Activated effector memory CD4-positive, alpha-beta T cell treated with Interleukin-2 at 50 U/mL for 16 hours (primary cell): ENCODE measurements at regions not wholly inside any gene's neighbourhood (a gene's known extent, or its start where the extent isn't known, plus 50 kb on each side); places are given as distances from the start of the nearest gene placed in this dataset.

Experiments used
- DNase-seq: peaks from one replicate; pipeline ENCODE4 v3.0.0-alpha.2; 2020

- no peak for DNase-seq
Observed at GRCh38 chr20:24376311-24377099, 92.9 kb upstream of the SYNDIG1 start.

DNA sequence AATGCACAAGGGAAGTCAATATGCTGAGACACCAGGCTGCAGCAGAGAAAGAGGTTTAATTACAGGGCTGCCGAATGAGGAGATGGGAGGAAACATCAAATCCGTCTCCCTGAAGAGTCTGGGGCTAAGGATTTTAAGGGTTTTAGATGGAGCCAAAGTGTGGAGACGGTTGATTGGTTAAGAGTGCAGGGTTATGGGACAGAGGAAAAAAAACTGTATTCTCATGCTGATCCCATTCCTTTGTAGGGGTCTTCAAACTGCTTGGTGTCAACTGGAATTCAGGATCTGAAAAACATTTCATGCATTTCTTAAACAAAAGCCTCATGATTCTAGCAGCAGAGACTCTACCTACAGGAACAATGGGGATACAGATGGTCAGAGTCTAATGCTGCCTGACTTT, 96.1 kb upstream of the SYNDIG1 start:
- no peak for DNase-seq

GRCh38 chr20:24370911-24371695, 98.3 kb upstream of the SYNDIG1 start:
- DNase-seq = no peak

DNA sequence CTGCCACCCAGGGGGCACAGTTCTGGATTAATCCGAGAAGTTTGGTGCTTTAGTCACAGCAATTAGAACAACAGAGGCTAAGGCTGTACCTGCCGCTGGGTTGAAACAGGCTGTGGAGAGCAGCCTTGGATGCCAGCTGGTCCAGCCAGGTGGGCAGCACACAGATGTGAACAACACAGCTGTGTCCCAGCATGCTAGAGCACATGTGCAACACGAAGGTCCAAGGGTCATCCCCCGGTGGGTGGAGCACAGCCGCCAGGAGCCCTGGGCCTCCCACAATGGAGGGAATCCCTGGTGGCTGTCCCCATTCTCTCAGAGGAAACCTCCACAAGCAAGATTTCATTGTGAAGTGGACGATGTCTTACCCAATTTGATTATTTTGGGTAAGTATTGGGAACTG, 99.2 kb upstream of the SYNDIG1 start:
- DNase-seq = no peak

- DNase-seq = no peak
Observed at GRCh38 chr20:24368253-24368652, 101.2 kb upstream of the SYNDIG1 start.

GRCh38 chr20:24366336-24367004, 103.0 kb upstream of the SYNDIG1 start:
- DNase-seq = no peak

DNA sequence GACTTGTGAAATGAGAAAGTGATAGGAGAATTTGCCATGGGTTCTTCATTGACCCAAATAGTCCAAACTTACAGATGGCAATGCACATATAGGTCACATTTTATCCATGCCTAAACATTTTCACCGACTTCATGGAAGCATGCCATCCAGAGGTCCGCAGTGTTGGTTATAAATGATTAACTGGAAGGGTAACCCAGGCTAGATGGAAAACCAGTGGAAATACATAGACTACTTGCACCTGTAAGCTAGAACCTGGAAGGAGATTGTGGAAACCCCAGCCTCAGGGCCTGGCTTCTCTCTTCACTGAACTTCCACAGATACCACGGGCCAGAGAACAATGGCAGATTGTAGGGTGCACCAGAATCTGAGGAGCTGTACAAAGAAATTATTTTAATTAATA, 103.8 kb upstream of the SYNDIG1 start:
- DNase-seq = no peak

DNA sequence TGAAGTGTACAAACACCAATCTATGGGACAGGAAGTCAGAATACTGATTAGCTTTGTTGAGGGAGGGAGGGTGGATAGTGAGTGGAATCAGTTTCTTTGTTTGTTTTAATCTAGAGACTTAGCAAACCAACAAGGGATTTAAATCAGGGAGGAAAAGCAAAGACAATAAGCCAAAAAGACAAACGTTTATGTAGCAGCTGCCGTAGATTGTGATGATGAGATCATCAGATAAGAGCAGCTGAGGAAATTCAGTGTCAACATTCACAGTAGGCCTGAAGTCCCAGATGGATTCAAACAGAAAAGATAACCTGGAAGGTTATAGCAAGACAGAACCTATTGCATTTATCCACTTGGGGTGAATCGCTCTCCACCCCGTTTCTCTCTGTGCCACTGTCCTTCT, 104.9 kb upstream of the SYNDIG1 start:
- no peak for DNase-seq

- DNase-seq = no peak
Observed at GRCh38 chr20:24363031-24363430, 106.4 kb upstream of the SYNDIG1 start.

DNA sequence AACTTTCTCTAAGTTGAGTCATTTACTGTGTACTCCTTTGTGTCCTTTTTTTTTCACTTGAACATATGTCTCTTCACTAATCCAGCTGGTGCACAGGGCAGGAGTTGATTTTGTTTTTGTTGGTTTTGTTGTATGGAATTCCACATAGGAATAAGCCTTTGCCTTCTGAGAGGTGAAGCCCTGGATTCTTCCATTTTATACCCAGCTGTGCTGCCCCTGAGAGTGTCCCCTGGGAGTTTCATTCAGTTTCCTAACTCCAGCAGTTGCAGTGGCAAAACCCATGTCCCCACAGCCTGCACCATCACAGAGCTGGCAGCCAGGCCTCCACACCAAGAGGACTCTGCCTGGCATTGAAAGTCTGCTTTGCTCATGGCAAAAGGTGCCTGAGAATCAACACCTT, 107.3 kb upstream of the SYNDIG1 start:
- DNase-seq = no peak

DNA sequence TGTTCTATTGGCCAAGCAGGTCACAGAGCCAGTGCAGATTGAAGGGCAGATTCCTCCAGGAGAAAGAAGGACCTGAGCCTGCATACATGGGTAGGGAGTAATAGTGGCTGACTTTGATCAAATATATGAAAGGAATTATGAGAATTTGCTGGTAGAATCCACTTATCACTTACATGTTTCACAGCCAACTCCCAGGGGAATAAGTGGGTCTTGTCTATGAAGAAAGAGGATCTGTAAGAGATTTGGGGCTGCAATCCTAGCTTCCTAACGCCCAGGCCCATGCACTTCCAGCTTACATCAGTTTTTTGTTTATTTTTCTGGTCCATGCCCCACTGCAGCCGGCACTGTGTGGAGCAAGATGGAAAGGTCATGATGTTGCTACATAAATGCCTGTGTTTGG, 107.9 kb upstream of the SYNDIG1 start:
- DNase-seq = no peak

- DNase-seq = no peak
Observed at GRCh38 chr20:24360531-24360930, 108.9 kb upstream of the SYNDIG1 start.

DNA sequence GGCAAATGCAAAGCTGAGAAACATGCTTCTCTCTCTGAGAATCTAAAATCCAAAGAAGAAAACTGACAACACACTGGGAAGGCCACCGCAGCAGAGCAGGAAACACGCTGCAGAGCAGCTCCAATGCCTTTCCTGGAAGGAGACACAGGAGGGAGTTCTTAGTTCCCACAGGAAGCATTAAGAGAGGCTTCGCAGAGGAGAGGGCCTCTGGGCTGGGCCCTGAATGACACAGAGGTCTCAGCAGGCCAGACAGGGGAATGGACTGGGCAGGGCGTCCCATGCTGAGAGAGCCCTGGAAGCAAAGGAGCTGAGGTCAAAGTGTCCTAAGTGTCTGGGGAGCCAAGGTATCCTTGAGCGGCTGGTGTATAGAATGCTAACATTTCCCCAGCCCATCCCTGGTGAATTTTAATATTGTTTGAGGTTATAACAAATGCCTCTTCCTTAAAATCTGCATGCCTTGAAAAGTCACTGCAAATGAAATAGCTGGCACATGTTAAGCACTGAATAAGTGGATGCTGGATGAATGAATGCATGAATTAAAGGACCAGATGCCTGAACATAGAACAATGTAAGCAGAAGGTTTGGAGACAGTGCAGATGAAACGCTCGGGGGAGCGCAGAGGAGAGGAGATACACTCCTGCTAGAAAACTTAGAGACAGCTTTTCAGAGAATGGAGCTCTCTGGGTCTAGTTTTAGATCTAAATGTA, 110.0 kb upstream of the SYNDIG1 start:
- no peak for DNase-seq

GRCh38 chr20:24357931-24358330, 111.5 kb upstream of the SYNDIG1 start:
- no peak for DNase-seq

- no peak for DNase-seq
Observed at GRCh38 chr20:24357177-24357576, 112.3 kb upstream of the SYNDIG1 start.

DNA sequence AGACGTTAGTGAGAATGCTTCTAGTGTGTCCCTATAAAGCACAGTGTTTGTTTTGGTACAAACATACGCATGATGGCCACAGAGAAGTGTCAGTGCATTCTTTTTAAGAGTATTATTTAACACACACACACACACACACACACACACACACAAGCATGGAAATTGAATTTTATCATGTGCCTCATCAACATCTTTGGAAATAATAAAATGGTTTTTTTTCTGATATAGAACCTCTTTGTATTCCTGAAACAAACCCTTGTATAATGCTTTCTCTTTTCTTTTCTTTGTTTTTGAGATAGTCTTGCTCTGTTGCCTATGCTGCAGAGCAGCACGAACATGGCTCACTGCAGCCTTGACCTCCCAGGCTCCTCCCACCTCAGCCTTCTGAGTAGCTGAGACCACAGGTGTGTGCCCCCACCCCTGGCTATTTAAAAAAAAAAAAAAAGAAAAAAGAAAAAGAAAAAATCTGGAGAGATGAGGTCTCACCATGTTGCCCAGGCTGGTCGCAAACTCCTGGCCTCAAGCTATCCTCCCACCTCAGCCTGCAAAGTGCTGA, 116.2 kb upstream of the SYNDIG1 start:
- DNase-seq = no peak

DNA sequence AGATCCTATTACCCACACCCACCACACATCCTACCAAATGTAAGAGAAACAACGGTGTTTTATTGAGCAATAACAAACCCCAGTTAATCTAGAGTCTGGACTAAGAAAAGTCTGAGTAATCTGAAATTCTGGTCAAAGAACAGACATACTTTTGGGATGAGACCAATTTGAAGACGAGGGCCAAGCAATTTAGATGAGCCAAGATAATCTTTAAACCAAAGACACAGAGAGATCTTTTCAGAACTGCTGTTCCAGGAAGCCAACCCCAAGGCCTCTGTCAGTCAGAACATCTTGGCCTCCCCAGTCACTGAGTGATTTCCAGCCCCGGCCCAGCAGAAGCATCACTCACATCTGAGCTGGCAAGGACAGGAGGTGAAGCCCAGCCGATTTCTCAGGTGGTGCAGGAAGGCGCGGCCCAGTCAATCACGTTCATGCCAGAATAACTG, 118.5 kb upstream of the SYNDIG1 start:
- no peak for DNase-seq

GRCh38 chr20:24341781-24342180, 127.6 kb upstream of the SYNDIG1 start:
- no peak for DNase-seq

GRCh38 chr20:24340933-24341332, 128.5 kb upstream of the SYNDIG1 start:
- no peak for DNase-seq

GRCh38 chr20:24339210-24339641, 130.2 kb upstream of the SYNDIG1 start:
- DNase-seq = no peak

DNA sequence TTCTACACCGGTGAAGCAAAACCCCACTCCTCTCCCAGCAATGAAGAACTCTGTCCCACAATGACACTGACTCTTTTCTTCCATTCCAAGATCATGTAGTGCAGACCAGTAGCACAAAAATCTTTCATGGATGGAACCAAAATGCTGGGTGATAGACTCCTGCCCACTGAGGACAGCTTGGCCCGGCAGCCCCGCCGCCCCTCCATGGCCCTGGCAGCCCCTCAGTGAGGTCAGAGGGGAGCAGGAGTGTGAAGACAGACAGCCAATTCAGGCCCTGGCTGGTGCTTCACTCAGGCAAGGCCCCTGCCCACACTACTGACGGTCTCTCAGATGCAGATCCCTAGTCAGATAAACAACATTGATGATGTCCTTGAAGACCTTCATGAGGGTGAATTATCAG, 131.9 kb upstream of the SYNDIG1 start:
- DNase-seq = no peak

- DNase-seq = no peak
Observed at GRCh38 chr20:24337069-24337468, 132.4 kb upstream of the SYNDIG1 start.

GRCh38 chr20:24334830-24335229, 134.6 kb upstream of the SYNDIG1 start:
- no peak for DNase-seq
